ENCODE measurements at regions not wholly inside any gene's neighbourhood (a gene's known extent, or its start where the extent isn't known, plus 50 kb on each side); places are given as distances from the start of the nearest gene placed in this dataset.

DNA sequence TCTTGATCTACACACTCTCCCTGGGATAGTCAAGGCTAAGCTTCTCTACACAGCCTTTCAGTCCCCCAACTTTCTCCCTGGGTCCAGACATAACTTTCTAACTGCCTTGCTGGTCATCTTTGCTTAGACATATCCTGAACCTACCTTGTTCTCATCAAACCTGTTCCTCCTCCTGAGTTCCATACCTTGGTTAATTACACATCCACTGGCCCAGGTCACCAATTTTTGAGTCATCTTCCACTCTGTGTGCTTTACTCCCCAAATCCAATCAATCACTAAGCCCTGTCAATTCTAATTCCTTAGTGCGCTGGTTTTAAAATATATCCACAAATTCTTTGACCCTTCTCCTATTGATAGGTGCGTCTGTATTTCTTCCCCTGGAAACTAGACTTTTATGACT is 107.0 kb downstream of the EVX1 start:
- Histone ChIP-seq H3K4me1 (no peaks in the 10 kb centered on the region), H3K27ac (no peak overlapping the region), H3K27me3 (no peaks in the 10 kb centered on the region), H3K4me3 (no peak overlapping the region), H3K9me3 (no peaks in the 10 kb centered on the region), H3K36me3 (no peaks in the 10 kb centered on the region)
- DNase-seq (ENCODE audit: low spot score in 2 of 2) = no peak
- intact Hi-C loops (cut with DNase I) = no loop called here
- TF ChIP-seq CTCF (IDR thresholded peaks at IDR 0.05) = no peak

- Histone ChIP-seq H3K4me3 (no peak overlapping the region), H3K27me3 (no peaks in the 10 kb centered on the region), H3K4me1 (no peaks in the 10 kb centered on the region), H3K36me3 (no peaks in the 10 kb centered on the region), H3K27ac (no peak overlapping the region), H3K9me3 (no peaks in the 10 kb centered on the region)
- intact Hi-C loops (cut with DNase I) = no loop called here
- DNase-seq (ENCODE audit: low spot score in 2 of 2) = no peak
- TF ChIP-seq CTCF (IDR thresholded peaks at IDR 0.05) = no peak
These were observed 108.5 kb downstream of the EVX1 start for GRCh38 chr7:27351137-27351536.

DNA sequence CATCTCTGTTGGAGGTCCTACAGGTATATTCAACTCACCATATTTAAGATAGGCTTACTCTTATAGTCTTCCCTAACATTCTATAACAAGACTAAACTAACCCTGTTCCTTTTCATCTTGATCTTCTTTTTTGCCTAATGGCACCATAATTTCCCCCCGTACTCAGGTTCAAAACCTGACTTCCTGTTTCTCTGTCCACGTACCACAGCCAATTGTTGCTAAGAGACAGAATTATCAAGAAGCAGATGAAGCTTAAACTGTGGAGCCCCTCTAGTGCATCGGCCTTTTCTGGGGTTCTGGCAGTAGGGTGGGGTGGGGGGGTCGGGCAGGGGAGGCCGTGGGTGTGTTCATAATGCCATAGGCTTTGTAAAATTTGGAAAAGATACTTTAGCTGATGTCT is 109.2 kb downstream of the EVX1 start:
- intact Hi-C loops (cut with DNase I) = no loop called here
- TF ChIP-seq CTCF (IDR thresholded peaks at IDR 0.05) = no peak
- Histone ChIP-seq H3K36me3 (no peaks in the 10 kb centered on the region), H3K4me3 (no peak overlapping the region), H3K9me3 (no peaks in the 10 kb centered on the region), H3K27me3 (no peaks in the 10 kb centered on the region), H3K27ac (no peak overlapping the region), H3K4me1 (no peaks in the 10 kb centered on the region)
- DNase-seq (ENCODE audit: low spot score in 2 of 2) = no peak

- no peak overlapping the region for H3K27ac ChIP-seq
- TF ChIP-seq CTCF (IDR thresholded peaks at IDR 0.05) = no peak
- H3K4me3 ChIP-seq = no peak overlapping the region
- H3K27me3 ChIP-seq = no peaks in the 10 kb centered on the region
- H3K4me1 ChIP-seq = no peaks in the 10 kb centered on the region
- H3K36me3 ChIP-seq = no peaks in the 10 kb centered on the region
- intact Hi-C loops (cut with DNase I) = no loop called here
- H3K9me3 ChIP-seq = no peaks in the 10 kb centered on the region
- DNase-seq (ENCODE audit: low spot score in 2 of 2) = no peak
These were observed 116.9 kb downstream of the EVX1 start for GRCh38 chr7:27359181-27360125.

DNA sequence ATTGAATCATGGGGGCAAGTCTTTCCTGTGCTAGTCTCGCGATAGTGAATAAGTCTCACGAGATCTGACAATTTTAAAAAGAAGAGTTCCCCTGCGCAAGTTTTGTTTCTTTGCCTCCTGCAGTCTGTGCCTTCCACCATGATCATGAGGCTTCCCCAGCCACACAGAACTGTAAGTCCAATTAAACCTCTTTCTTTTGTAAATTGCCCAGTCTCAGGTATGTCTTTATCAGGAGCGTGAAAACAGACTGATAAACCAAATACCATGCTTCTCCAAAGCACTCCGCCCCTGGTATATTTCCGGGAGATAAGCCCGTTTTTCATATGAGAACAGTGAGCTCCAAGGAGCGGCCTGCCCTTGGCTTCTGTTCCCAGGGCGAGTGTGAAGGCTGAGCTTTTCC is 118.9 kb downstream of the EVX1 start:
- Histone ChIP-seq H3K9me3 (no peaks in the 10 kb centered on the region), H3K36me3 (no peaks in the 10 kb centered on the region)
- intact Hi-C loops (cut with DNase I) = no loop called here

More for the DNA sequence above, 118.9 kb downstream of the EVX1 start:
- no peak for DNase-seq (ENCODE audit: low spot score in 2 of 2)
- no peak overlapping the region for H3K27ac ChIP-seq
- H3K27me3 ChIP-seq = no peaks in the 10 kb centered on the region
- H3K4me1 ChIP-seq = no peaks in the 10 kb centered on the region
- TF ChIP-seq CTCF (IDR thresholded peaks at IDR 0.05) = no peak
- H3K4me3 ChIP-seq = no peak overlapping the region
